GM12878 (cell line): ENCODE measurements at regions not wholly inside any gene's neighbourhood (a gene's known extent, or its start where the extent isn't known, plus 50 kb on each side); places are given as distances from the start of the nearest gene placed in this dataset.

Experiments
- EZH2 ChIP-seq: IDR thresholded peaks from 2 replicates; pipeline ENCODE4 v1.6.1; 2012; ENCODE audit warnings: low read depth, mild to moderate bottlenecking, control low read depth, inconsistent platforms, low read length, borderline replicate concordance; ENCODE audit not compliant: control insufficient read depth
- HDAC2 ChIP-seq: fragments of 200-600 bp; sonication (generic); IDR thresholded peaks from 2 replicates; pipeline ENCODE4 v1.6.1; 2017
- HDAC6 ChIP-seq: fragments of 200-600 bp; sonication (generic); IDR thresholded peaks from one replicate; pipeline ENCODE4 v1.8.0; 2017; ENCODE audit warnings: antibody characterized with exemption; ENCODE audit not compliant: unreplicated experiment
- KDM1A ChIP-seq: fragments of 200-600 bp; sonication (generic); IDR thresholded peaks from 2 replicates; pipeline ENCODE4 v1.6.1; 2016; ENCODE audit warnings: borderline replicate concordance
- POLR2AphosphoS5 ChIP-seq: IDR thresholded peaks from 2 replicates; pipeline ENCODE4 v1.6.1; 2011; ENCODE audit warnings: mild to moderate bottlenecking, low read length, inconsistent platforms
- TAF1 ChIP-seq: IDR thresholded peaks from 2 replicates; pipeline ENCODE4 v1.6.1; 2011; ENCODE audit warnings: mild to moderate bottlenecking, low read depth, low read length, borderline replicate concordance
- TF ChIP-seq, protein P1 (sequence below): IDR thresholded peaks from 2 replicates; pipeline ENCODE4 v1.6.1; 2012; ENCODE audit warnings: low read length, inconsistent platforms
- TF ChIP-seq, protein P2 (sequence below), 3 experiments: IDR thresholded peaks in 2 of 3; conservative IDR thresholded peaks in 1 of 3; 2 replicates each; pipeline ENCODE4 v1.5.1; 2011; ENCODE audit warnings: low read depth in 3 of 3, low read length in 3 of 3, mild to moderate bottlenecking in 3 of 3, control low read depth in 2 of 3, moderate library complexity in 2 of 3, inconsistent platforms in 1 of 3, mixed read lengths in 1 of 3; ENCODE audit not compliant: control insufficient read depth in 2 of 3, insufficient read depth in 1 of 3; ENCODE audit errors: extremely low read depth in 1 of 3
- TF ChIP-seq, protein P3 (sequence below): IDR thresholded peaks from 2 replicates; pipeline ENCODE4 v1.6.1; 2011; ENCODE audit warnings: borderline replicate concordance, low read depth, mild to moderate bottlenecking, moderate library complexity, low read length; ENCODE audit not compliant: insufficient read depth, poor library complexity, severe bottlenecking
- TF ChIP-seq, protein P4 (sequence below): IDR thresholded peaks from 2 replicates; pipeline ENCODE4 v1.6.1; 2012; ENCODE audit warnings: low read depth, low read length, improper control_type of control experiment

DNA sequence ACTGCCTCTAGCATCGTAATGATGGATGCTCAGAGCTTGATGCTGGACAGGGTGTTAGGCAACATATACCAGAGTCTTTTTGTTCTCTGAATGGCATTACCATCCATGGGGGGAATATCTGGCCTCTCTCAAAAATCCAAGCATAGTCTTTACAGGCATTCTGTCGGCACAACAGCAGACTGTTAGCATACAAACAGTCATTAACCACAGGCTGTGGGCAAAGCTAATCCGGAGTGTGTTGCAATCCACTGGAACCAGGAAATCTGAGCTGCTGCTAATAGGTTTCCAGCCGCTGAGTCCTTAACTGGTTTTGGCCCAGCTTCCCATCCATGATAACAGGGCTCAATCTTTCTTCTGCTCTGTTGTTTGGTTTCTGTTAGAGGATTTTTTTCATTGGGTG lies 371.9 kb downstream of the HS3ST3B1 start:
- TF ChIP-seq HDAC2 (no peak), KDM1A (no peak), TAF1 (no peak), HDAC6 (no peak), POLR2AphosphoS5 (no peak), EZH2 (no peak)
- TF ChIP-seq, protein P1, sequence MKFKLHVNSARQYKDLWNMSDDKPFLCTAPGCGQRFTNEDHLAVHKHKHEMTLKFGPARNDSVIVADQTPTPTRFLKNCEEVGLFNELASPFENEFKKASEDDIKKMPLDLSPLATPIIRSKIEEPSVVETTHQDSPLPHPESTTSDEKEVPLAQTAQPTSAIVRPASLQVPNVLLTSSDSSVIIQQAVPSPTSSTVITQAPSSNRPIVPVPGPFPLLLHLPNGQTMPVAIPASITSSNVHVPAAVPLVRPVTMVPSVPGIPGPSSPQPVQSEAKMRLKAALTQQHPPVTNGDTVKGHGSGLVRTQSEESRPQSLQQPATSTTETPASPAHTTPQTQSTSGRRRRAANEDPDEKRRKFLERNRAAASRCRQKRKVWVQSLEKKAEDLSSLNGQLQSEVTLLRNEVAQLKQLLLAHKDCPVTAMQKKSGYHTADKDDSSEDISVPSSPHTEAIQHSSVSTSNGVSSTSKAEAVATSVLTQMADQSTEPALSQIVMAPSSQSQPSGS = no peak
- TF ChIP-seq, protein P2, sequence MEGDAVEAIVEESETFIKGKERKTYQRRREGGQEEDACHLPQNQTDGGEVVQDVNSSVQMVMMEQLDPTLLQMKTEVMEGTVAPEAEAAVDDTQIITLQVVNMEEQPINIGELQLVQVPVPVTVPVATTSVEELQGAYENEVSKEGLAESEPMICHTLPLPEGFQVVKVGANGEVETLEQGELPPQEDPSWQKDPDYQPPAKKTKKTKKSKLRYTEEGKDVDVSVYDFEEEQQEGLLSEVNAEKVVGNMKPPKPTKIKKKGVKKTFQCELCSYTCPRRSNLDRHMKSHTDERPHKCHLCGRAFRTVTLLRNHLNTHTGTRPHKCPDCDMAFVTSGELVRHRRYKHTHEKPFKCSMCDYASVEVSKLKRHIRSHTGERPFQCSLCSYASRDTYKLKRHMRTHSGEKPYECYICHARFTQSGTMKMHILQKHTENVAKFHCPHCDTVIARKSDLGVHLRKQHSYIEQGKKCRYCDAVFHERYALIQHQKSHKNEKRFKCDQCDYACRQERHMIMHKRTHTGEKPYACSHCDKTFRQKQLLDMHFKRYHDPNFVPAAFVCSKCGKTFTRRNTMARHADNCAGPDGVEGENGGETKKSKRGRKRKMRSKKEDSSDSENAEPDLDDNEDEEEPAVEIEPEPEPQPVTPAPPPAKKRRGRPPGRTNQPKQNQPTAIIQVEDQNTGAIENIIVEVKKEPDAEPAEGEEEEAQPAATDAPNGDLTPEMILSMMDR (IDR thresholded peaks at IDR 0.05 in 2 of 3, conservative IDR thresholded peaks at IDR 0.05 in 1 of 3; ENCODE audit: control insufficient read depth in 2 of 3, extremely low read depth in 1 of 3, insufficient read depth in 1 of 3, low read depth in 3 of 3, low read length in 3 of 3) = no peak
- TF ChIP-seq, protein P3, sequence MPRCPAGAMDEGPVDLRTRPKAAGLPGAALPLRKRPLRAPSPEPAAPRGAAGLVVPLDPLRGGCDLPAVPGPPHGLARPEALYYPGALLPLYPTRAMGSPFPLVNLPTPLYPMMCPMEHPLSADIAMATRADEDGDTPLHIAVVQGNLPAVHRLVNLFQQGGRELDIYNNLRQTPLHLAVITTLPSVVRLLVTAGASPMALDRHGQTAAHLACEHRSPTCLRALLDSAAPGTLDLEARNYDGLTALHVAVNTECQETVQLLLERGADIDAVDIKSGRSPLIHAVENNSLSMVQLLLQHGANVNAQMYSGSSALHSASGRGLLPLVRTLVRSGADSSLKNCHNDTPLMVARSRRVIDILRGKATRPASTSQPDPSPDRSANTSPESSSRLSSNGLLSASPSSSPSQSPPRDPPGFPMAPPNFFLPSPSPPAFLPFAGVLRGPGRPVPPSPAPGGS = no peak
- TF ChIP-seq, protein P4, sequence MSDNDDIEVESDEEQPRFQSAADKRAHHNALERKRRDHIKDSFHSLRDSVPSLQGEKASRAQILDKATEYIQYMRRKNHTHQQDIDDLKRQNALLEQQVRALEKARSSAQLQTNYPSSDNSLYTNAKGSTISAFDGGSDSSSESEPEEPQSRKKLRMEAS = no peak
